Peyer's patch (tissue), 4 donors: ENCODE measurements at regions not wholly inside any gene's neighbourhood (a gene's known extent, or its start where the extent isn't known, plus 50 kb on each side); places are given as distances from the start of the nearest gene placed in this dataset.

Experiments used
- CTCF ChIP-seq, 6 experiments: fragments of 450-650 bp in 4 of 6; fragments of 200-600 bp in 2 of 6; sonication (generic) in 1 of 6; IDR thresholded peaks; one replicate each; pipeline ENCODE4 v1.5.1; 2017 to 2019; ENCODE audit warnings: antibody characterized with exemption in 6 of 6, mild to moderate bottlenecking in 3 of 6, moderate library complexity in 1 of 6
- POLR2A ChIP-seq, 2 donors: fragments of 450-650 bp; IDR thresholded peaks; one replicate each; pipeline ENCODE4 v1.5.1; 2017; ENCODE audit warnings: antibody characterized with exemption in 2 of 2, mild to moderate bottlenecking in 2 of 2, moderate library complexity in 2 of 2

- no peak for TF ChIP-seq CTCF (IDR thresholded peaks at IDR 0.05)
- no peak for TF ChIP-seq POLR2A (IDR thresholded peaks at IDR 0.05)
These were observed 88.5 kb downstream of the TMEM200C start for GRCh38 chr18:5806860-5807259.
